Heart left ventricle (tissue), 16 donors: ENCODE measurements at regions not wholly inside any gene's neighbourhood (a gene's known extent, or its start where the extent isn't known, plus 50 kb on each side); places are given as distances from the start of the nearest gene placed in this dataset.

ENCODE experiments used
- ATAC-seq, 4 donors: fragments of 200-7000 bp; cut with Tn5 transposase; one replicate each; pipeline ENCODE4 v1.9.1; 2020 to 2022; ENCODE audit warnings: moderate library complexity in 4 of 4, mild to moderate bottlenecking in 3 of 4, moderate number of reproducible peaks in 1 of 4
- DNase-seq, 5 donors: peaks; one replicate each; pipeline ENCODE4 v3.0.0-alpha.2; 2020
- H3K27ac ChIP-seq, 12 donors: fragments of 200-600 bp; sonication (generic) in 4 of 12; one replicate each; pipeline versions ENCODE4 v1.5.0 to v1.8.0; 2016 to 2022; ENCODE audit warnings: mild to moderate bottlenecking in 2 of 12
- H3K27me3 ChIP-seq, 9 donors: fragments of 200-600 bp; sonication (generic) in 2 of 9; one replicate each; pipeline versions ENCODE4 v1.5.1 to v1.8.0; 2016 to 2022; ENCODE audit warnings: mild to moderate bottlenecking in 3 of 9
- H3K36me3 ChIP-seq, 9 donors: fragments of 200-600 bp; sonication (generic) in 2 of 9; one replicate each; pipeline versions ENCODE4 v1.5.0 to v1.8.0; 2018 to 2022; ENCODE audit warnings: mild to moderate bottlenecking in 2 of 9
- H3K4me1 ChIP-seq, 12 donors: fragments of 200-600 bp; sonication (generic) in 4 of 12; one replicate each; pipeline versions ENCODE4 v1.5.0 to v1.8.0; 2016 to 2022; ENCODE audit warnings: mild to moderate bottlenecking in 3 of 12
- H3K4me3 ChIP-seq, 12 donors: fragments of 200-600 bp; sonication (generic) in 4 of 12; one replicate each; pipeline versions ENCODE4 v1.5.0 to v1.8.0; 2017 to 2022; ENCODE audit warnings: mild to moderate bottlenecking in 9 of 12, moderate library complexity in 4 of 12
- H3K9me3 ChIP-seq, 12 donors: fragments of 200-600 bp; sonication (generic) in 4 of 12; one replicate each; pipeline versions ENCODE4 v1.5.0 to v1.8.0; 2016 to 2022; ENCODE audit warnings: mild to moderate bottlenecking in 1 of 12
- POLR2A ChIP-seq, 2 donors: fragments of 450-650 bp; IDR thresholded peaks; one replicate each; pipeline ENCODE4 v1.6.1; 2017; ENCODE audit warnings: antibody characterized with exemption in 2 of 2, mild to moderate bottlenecking in 2 of 2, moderate library complexity in 2 of 2
- WGBS, 4 donors: extraction: QIAGEN DNeasy Blood & Tissue Kit in 2 of 4; methylation state at CpG; one replicate each; pipeline versions ENCODE4 v1.1.5 to v1.1.7; 2013 to 2018; 5-methylcytosine and 5-hydroxymethylcytosine counted together
- intact Hi-C, 10 donors: fragments of 100-400 bp; cut with DNase I; formaldehyde crosslinking; loops; one replicate each; pipeline versions ENCODE4 v1.11.1 to v1.14.2; 2022
- TF ChIP-seq, protein P1 (sequence below), 12 donors: fragments of 200-600 bp; sonication (generic) in 4 of 12; IDR thresholded peaks; one replicate each; pipeline versions ENCODE4 v1.5.0 to v1.8.0; 2018 to 2022; ENCODE audit warnings: antibody characterized with exemption in 12 of 12, mild to moderate bottlenecking in 5 of 12
- donor health status: ischemic (EF 13 %, LVEDD 7.1; RV severe dilation, severe dysfunction).
- donor health status: healthy with polysubstance abuse.
- donor health status: DM: no; HTN: yes; CAD: no.
- donor health status: DM: no; HTN: no; CAD: no.
- donor health status: ischemic (EF 25% LVEDD 6.9; RV normal size, moderate dysfunction).
- donor health status: ischemic (EF 25% LVEDD 5.7; RV mildly dilated, moderate dysfunction).
- donor health status: healthy.
- donor health status: DM: yes; HTN: yes; CAD: no.
- donor health status: ischemic (EF 35%, LVEDD 5.7; RV mildly dilated, moderate dysfunction).
- donor health status: nonischemic (EF 11% LVEDD 7.7; RV severe dilation, severe dysfunction).
- donor health status: DM: yes; HTN: yes; CAD: no.
- donor health status: PGD.
- donor health status: ischemic (EF 29% LVEDD 5.4; RV normal size, mild dysfunction).
- donor health status: nonischemic (EF 23%, LVEDD 6.1; RV moderate dilation, normal function).

DNA sequence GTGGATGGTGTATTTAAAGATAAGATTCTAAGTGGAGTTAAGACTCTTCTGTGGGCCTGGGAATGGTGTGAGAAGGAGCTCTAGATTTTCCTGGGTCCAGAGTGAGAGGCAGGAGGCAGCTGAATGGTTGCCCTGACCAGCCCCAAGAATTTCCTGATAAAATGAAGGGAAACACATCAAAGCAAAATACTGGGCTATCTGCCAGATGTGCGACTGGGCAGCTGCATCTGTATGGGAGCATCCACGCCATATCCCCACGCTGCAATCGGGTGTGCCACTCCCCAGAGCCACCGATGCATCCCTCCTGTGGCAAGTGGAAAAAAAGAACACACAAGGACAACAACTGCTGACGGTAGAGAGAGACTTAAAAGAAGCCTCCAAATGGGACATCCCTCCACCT, 84.3 kb upstream of the COX10 start:
- WGBS, 4 donors: 53 to 68% (median 55%) methylated on average over 6 of the region's 6 CpGs

DNA sequence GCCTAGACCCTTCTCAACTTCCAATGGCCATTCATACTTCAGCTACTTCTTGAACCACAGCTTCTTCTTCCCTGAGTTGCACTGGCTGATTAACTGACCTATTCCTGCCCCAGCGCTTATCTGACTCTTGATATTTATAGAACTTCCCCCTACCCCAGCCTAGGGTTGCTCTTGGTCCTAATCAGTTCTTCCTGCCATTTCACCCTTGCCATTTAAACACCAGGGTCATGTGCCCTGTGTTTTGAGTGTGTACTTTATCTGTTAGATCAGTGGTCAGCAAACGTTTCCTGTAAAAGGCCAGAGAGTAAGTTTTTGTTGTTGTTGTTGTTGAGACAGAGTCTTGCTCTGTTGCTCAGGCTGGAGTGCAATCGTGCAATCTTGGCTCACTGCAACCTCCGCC, 82.4 kb upstream of the COX10 start:
- H3K4me1 ChIP-seq: no peaks in the 10 kb centered on the region
- TF ChIP-seq, protein P1, sequence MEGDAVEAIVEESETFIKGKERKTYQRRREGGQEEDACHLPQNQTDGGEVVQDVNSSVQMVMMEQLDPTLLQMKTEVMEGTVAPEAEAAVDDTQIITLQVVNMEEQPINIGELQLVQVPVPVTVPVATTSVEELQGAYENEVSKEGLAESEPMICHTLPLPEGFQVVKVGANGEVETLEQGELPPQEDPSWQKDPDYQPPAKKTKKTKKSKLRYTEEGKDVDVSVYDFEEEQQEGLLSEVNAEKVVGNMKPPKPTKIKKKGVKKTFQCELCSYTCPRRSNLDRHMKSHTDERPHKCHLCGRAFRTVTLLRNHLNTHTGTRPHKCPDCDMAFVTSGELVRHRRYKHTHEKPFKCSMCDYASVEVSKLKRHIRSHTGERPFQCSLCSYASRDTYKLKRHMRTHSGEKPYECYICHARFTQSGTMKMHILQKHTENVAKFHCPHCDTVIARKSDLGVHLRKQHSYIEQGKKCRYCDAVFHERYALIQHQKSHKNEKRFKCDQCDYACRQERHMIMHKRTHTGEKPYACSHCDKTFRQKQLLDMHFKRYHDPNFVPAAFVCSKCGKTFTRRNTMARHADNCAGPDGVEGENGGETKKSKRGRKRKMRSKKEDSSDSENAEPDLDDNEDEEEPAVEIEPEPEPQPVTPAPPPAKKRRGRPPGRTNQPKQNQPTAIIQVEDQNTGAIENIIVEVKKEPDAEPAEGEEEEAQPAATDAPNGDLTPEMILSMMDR (IDR thresholded peaks at IDR 0.05): no peak
- no peak for TF ChIP-seq POLR2A (IDR thresholded peaks at IDR 0.05)
- H3K27me3 ChIP-seq: no peaks in the 10 kb centered on the region
- no peak overlapping the region for H3K4me3 ChIP-seq
- WGBS, 4 donors: 50 to 69% (median 55%) methylated on average over 4 of the region's 4 CpGs
- ATAC-seq: no peak
- DNase-seq: no peak
- H3K9me3 ChIP-seq: no peaks in the 10 kb centered on the region
- no peaks in the 10 kb centered on the region for H3K36me3 ChIP-seq
- H3K27ac ChIP-seq: no peak overlapping the region
- intact Hi-C loops: no loop called here

More for the DNA sequence above, 84.3 kb upstream of the COX10 start:
- no peaks in the 10 kb centered on the region for H3K9me3 ChIP-seq
- H3K27ac ChIP-seq: no peak overlapping the region
- H3K36me3 ChIP-seq: no peaks in the 10 kb centered on the region
- H3K27me3 ChIP-seq: no peaks in the 10 kb centered on the region
- DNase-seq: no peak
- H3K4me1 ChIP-seq: no peaks in the 10 kb centered on the region
- no peak for TF ChIP-seq POLR2A (IDR thresholded peaks at IDR 0.05)
- TF ChIP-seq, protein P1 (IDR thresholded peaks at IDR 0.05): no peak
- ATAC-seq: no peak
- intact Hi-C loops: no loop called here
- H3K4me3 ChIP-seq: no peak overlapping the region

DNA sequence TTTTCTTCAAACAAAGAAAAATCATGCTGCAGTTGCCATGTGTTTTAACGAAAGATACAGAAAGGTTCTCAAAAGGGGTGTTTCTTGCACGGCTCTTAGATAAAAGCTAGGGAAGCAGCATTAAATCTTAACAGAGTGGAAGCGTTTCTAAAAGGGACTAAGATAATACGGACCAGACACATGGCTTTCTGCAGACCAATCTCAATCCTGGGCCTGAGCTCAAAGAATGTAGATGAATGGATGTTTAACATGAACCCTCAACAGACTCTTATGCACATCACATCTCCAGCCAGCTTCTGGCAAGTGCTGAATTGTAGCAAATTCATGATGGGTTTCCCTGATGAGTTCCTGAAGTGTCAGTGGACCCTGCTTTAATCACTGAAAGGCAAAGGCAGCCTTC, 80.2 kb upstream of the COX10 start:
- 47 to 62% (median 55%) methylated on average over 4 of the region's 4 CpGs for WGBS, 4 donors
- Histone ChIP-seq H3K27ac (no peak overlapping the region), H3K4me3 (no peak overlapping the region), H3K9me3 (no peaks in the 10 kb centered on the region), H3K4me1 (no peaks in the 10 kb centered on the region), H3K27me3 (no peaks in the 10 kb centered on the region), H3K36me3 (no peaks in the 10 kb centered on the region)
- intact Hi-C loops: no loop called here
- TF ChIP-seq, protein P1 (IDR thresholded peaks at IDR 0.05): no peak
- TF ChIP-seq POLR2A (IDR thresholded peaks at IDR 0.05): no peak
- ATAC-seq (no peak), DNase-seq (no peak)

DNA sequence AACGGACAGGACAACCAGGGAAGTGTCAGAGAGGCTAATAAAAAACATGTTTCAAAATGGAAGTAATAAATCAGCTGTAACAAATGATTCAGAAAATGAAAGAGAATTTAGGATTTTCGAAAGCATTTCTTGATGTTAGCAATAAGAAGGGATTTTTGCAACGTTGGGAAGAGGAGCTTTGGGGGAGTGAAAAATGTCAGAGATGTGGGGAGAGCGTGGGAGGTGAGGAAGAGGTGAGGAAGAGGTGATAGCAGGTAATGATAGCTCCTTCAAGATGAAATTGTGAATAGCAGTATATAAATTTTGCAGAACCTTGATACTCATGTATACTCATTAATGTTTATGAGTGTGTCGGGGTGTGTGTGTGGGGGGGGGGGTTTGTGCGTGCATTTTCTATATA, 76.2 kb upstream of the COX10 start:
- intact Hi-C loops: loop anchor here in 1 of 10 donors (10.0 kb wide), 1 partner anchor 58 kb away; no protein-coding TSS in a partner anchor

More for the DNA sequence above, 76.2 kb upstream of the COX10 start:
- no peaks in the 10 kb centered on the region for H3K4me1 ChIP-seq
- no peaks in the 10 kb centered on the region for H3K36me3 ChIP-seq
- no peak for ATAC-seq
- WGBS, 4 donors: 75 to 91% (median 86%) methylated on average over 5 to 6 of the region's 6 CpGs
- no peak overlapping the region for H3K27ac ChIP-seq
- TF ChIP-seq POLR2A (IDR thresholded peaks at IDR 0.05): no peak
- TF ChIP-seq, protein P1 (IDR thresholded peaks at IDR 0.05): no peak
- no peak overlapping the region for H3K4me3 ChIP-seq
- DNase-seq: no peak
- H3K9me3 ChIP-seq: no peaks in the 10 kb centered on the region
- no peaks in the 10 kb centered on the region for H3K27me3 ChIP-seq
